H9 (cell line): ENCODE measurements at regions not wholly inside any gene's neighbourhood (a gene's known extent, or its start where the extent isn't known, plus 50 kb on each side); places are given as distances from the start of the nearest gene placed in this dataset.

ENCODE experiments used
- DNase-seq: peaks from one replicate; pipeline ENCODE4 v3.0.0-alpha.2; 2017
- H2AFZ ChIP-seq: one replicate; pipeline ENCODE4 v1.6.1; 2013; ENCODE audit warnings: mild to moderate bottlenecking, low read length, control low read depth, moderate library complexity
- H2AK5ac ChIP-seq: 2 replicates; pipeline ENCODE4 v1.6.1; 2013; ENCODE audit warnings: low read length, control low read depth, mixed read lengths; ENCODE audit not compliant: insufficient read length
- H2BK120ac ChIP-seq: one replicate; pipeline ENCODE4 v1.6.1; 2013; ENCODE audit warnings: low read depth, mild to moderate bottlenecking, low read length, control low read depth, inconsistent platforms; ENCODE audit not compliant: poor library complexity, severe bottlenecking
- H2BK12ac ChIP-seq: 2 replicates; pipeline ENCODE4 v1.6.1; 2013; ENCODE audit warnings: low read length, control low read depth, mixed read lengths, low read depth; ENCODE audit not compliant: insufficient read length
- H2BK15ac ChIP-seq: 2 replicates; pipeline ENCODE4 v1.6.1; 2013; ENCODE audit warnings: low read depth, low read length, control low read depth
- H2BK20ac ChIP-seq: one replicate; pipeline ENCODE4 v1.6.1; 2013; ENCODE audit warnings: low read depth, mild to moderate bottlenecking, low read length, control low read depth, inconsistent platforms; ENCODE audit not compliant: poor library complexity, severe bottlenecking
- H2BK5ac ChIP-seq: 2 replicates; pipeline ENCODE4 v1.6.1; 2013; ENCODE audit warnings: low read length, control low read depth, mixed read lengths; ENCODE audit not compliant: insufficient read length
- H3K14ac ChIP-seq: 2 replicates; pipeline ENCODE4 v1.6.1; 2013; ENCODE audit warnings: low read length, control low read depth; ENCODE audit not compliant: insufficient read depth
- H3K18ac ChIP-seq: 2 replicates; pipeline ENCODE4 v1.6.1; 2013; ENCODE audit warnings: low read depth, mild to moderate bottlenecking, mixed read lengths, low read length, control low read depth; ENCODE audit not compliant: insufficient read length
- H3K23ac ChIP-seq: 2 replicates; pipeline ENCODE4 v1.6.1; 2013; ENCODE audit warnings: low read length, control low read depth, mixed read lengths, low read depth; ENCODE audit not compliant: insufficient read length
- H3K23me2 ChIP-seq: 2 replicates; pipeline ENCODE4 v1.6.1; 2013; ENCODE audit warnings: low read depth, mild to moderate bottlenecking, mixed read lengths, low read length, control low read depth; ENCODE audit not compliant: insufficient read length, poor library complexity, severe bottlenecking
- H3K27ac ChIP-seq: 2 replicates; pipeline ENCODE4 v1.5.1; 2013; ENCODE audit warnings: low read length, control low read depth, mixed read lengths, low read depth; ENCODE audit not compliant: insufficient read length
- H3K27me3 ChIP-seq: 2 replicates; pipeline ENCODE4 v1.6.1; 2013; ENCODE audit warnings: low read length, control low read depth, inconsistent platforms; ENCODE audit not compliant: insufficient read depth
- H3K4ac ChIP-seq: 2 replicates; pipeline ENCODE4 v1.6.1; 2013; ENCODE audit warnings: low read depth, mild to moderate bottlenecking, control low read depth, inconsistent platforms, low read length, moderate library complexity
- H3K4me1 ChIP-seq: 2 replicates; pipeline ENCODE4 v1.6.1; 2013; ENCODE audit warnings: low read length, control low read depth, inconsistent platforms; ENCODE audit not compliant: insufficient read depth
- H3K4me2 ChIP-seq: 2 replicates; pipeline ENCODE4 v1.6.1; 2013; ENCODE audit warnings: low read length, control low read depth, mixed read lengths; ENCODE audit not compliant: insufficient read length, insufficient read depth
- H3K56ac ChIP-seq: 2 replicates; pipeline ENCODE4 v1.6.1; 2013; ENCODE audit warnings: low read depth, mild to moderate bottlenecking, mixed read lengths, low read length, control low read depth; ENCODE audit not compliant: insufficient read length
- H3K79me1 ChIP-seq: 2 replicates; pipeline ENCODE4 v1.6.1; 2013; ENCODE audit warnings: low read depth, mild to moderate bottlenecking, moderate library complexity, low read length, control low read depth, inconsistent platforms; ENCODE audit not compliant: insufficient read depth, poor library complexity, severe bottlenecking
- H3K79me2 ChIP-seq: 2 replicates; pipeline ENCODE4 v1.6.1; 2013; ENCODE audit warnings: low read length, control low read depth, inconsistent platforms; ENCODE audit not compliant: insufficient read depth
- H3K9ac ChIP-seq: 2 replicates; pipeline ENCODE4 v1.6.1; 2013; ENCODE audit warnings: low read length, control low read depth, mixed read lengths; ENCODE audit not compliant: insufficient read length; ENCODE audit errors: extremely low read depth
- H3K9me3 ChIP-seq: one replicate; pipeline ENCODE4 v1.6.1; 2013; ENCODE audit warnings: low read depth, low read length, inconsistent platforms; ENCODE audit not compliant: control insufficient read depth
- H3T11ph ChIP-seq: one replicate; pipeline ENCODE4 v1.6.1; 2013; ENCODE audit warnings: mild to moderate bottlenecking, low read length, control low read depth, inconsistent platforms
- H4K20me1 ChIP-seq: one replicate; pipeline ENCODE4 v1.6.1; 2013; ENCODE audit not compliant: control insufficient read depth, insufficient read length, insufficient read depth
- H4K5ac ChIP-seq: 2 replicates; pipeline ENCODE4 v1.6.1; 2013; ENCODE audit warnings: low read depth, mild to moderate bottlenecking, mixed read lengths, low read length, control low read depth; ENCODE audit not compliant: insufficient read length
- H4K8ac ChIP-seq: replicated peaks from 2 replicates; pipeline ENCODE4 v1.6.1; 2013; ENCODE audit warnings: low read length, control low read depth, mixed read lengths, low read depth; ENCODE audit not compliant: insufficient read length
- H4K91ac ChIP-seq: 2 replicates; pipeline ENCODE4 v1.6.1; 2013; ENCODE audit warnings: low read depth, mild to moderate bottlenecking, moderate library complexity, mixed read lengths, low read length, control low read depth; ENCODE audit not compliant: insufficient read length
- H3K27ac Mint-ChIP-seq, 3 experiments: 2 replicates in 2 of 3; 3 replicates in 1 of 3; pipeline ENCODE4 v1.8.0; 2020 to 2021; ENCODE audit warnings: mixed read lengths in 3 of 3, mild to moderate bottlenecking in 1 of 3, moderate library complexity in 1 of 3
- H3K27me3 Mint-ChIP-seq: 2 replicates; pipeline ENCODE4 v1.8.0; 2021; ENCODE audit warnings: low read depth, mild to moderate bottlenecking, moderate library complexity, mixed read lengths
- H3K36me3 Mint-ChIP-seq, 3 experiments: 2 replicates in 2 of 3; 3 replicates in 1 of 3; pipeline ENCODE4 v1.8.0; 2020 to 2021; ENCODE audit warnings: low read depth in 3 of 3, mixed read lengths in 3 of 3; ENCODE audit not compliant: insufficient read depth in 1 of 3
- H3K4me1 Mint-ChIP-seq, 2 experiments: 2 replicates each; pipeline ENCODE4 v1.8.0; 2020; ENCODE audit warnings: mixed read lengths in 2 of 2
- H3K4me3 Mint-ChIP-seq, 2 experiments: 2 replicates in 1 of 2; 3 replicates in 1 of 2; pipeline ENCODE4 v1.8.0; 2020 to 2021; ENCODE audit warnings: mild to moderate bottlenecking in 2 of 2, mixed read lengths in 2 of 2, moderate library complexity in 1 of 2
- H3K9me3 Mint-ChIP-seq, 2 experiments: 2 replicates in 1 of 2; 3 replicates in 1 of 2; pipeline ENCODE4 v1.8.0; 2020; ENCODE audit warnings: mild to moderate bottlenecking in 2 of 2, mixed read lengths in 2 of 2, moderate library complexity in 1 of 2
- WGBS: extraction: QIAGEN DNeasy Blood & Tissue Kit; methylation state at CpG from one replicate; pipeline ENCODE4 v1.1.7; 2013; ENCODE audit warnings: missing lambda C conversion rate, low lambda C conversion rate, mixed read lengths; ENCODE audit not compliant: insufficient read length; ENCODE audit errors: extremely low coverage; 5-methylcytosine and 5-hydroxymethylcytosine counted together
- TF ChIP-seq, protein P1 (sequence below): fragments of 200-600 bp; sonication (generic); conservative IDR thresholded peaks from 3 replicates; pipeline ENCODE4 v1.8.0; 2021; ENCODE audit warnings: antibody characterized with exemption, mild to moderate bottlenecking

GRCh38 chr16:26330654-26331053 lies 638.9 kb downstream of the HS3ST4 start:
- H4K20me1 ChIP-seq, result no peaks in the 10 kb centered on the region
- H2BK20ac ChIP-seq, result no peak overlapping the region
- H3K9me3 ChIP-seq, result no peaks in the 10 kb centered on the region
- H3K79me2 ChIP-seq, result no peaks in the 10 kb centered on the region
- no peak overlapping the region for H2BK120ac ChIP-seq
- no peak overlapping the region for H3K14ac ChIP-seq
- no peak overlapping the region for H3K18ac ChIP-seq
- H2BK5ac ChIP-seq, result no peak overlapping the region
- no peaks in the 10 kb centered on the region for H3K79me1 ChIP-seq
- H2BK15ac ChIP-seq, result no peak overlapping the region
- no peak overlapping the region for H3K23ac ChIP-seq
- H3K23me2 ChIP-seq, result no peaks in the 10 kb centered on the region
- H2BK12ac ChIP-seq, result no peak overlapping the region
- H3K27me3 Mint-ChIP-seq, result no peaks in the 10 kb centered on the region; the same call in none of the 2 replicates
- H4K5ac ChIP-seq, result no peak overlapping the region
- H3K4me2 ChIP-seq, result no peak overlapping the region
- H3K4me1 ChIP-seq, result no peaks in the 10 kb centered on the region
- no peak overlapping the region for H4K8ac ChIP-seq
- TF ChIP-seq, protein P1, sequence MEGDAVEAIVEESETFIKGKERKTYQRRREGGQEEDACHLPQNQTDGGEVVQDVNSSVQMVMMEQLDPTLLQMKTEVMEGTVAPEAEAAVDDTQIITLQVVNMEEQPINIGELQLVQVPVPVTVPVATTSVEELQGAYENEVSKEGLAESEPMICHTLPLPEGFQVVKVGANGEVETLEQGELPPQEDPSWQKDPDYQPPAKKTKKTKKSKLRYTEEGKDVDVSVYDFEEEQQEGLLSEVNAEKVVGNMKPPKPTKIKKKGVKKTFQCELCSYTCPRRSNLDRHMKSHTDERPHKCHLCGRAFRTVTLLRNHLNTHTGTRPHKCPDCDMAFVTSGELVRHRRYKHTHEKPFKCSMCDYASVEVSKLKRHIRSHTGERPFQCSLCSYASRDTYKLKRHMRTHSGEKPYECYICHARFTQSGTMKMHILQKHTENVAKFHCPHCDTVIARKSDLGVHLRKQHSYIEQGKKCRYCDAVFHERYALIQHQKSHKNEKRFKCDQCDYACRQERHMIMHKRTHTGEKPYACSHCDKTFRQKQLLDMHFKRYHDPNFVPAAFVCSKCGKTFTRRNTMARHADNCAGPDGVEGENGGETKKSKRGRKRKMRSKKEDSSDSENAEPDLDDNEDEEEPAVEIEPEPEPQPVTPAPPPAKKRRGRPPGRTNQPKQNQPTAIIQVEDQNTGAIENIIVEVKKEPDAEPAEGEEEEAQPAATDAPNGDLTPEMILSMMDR, result no peak
- no peak overlapping the region for H3K9ac ChIP-seq
- H3K27ac Mint-ChIP-seq, result no peak overlapping the region
- H3T11ph ChIP-seq, result no peak overlapping the region
- peaks cover 2 to 11% (median 2%) of the 10 kb centered on the region in 3 experiments; a peak in 4 of 7 replicates for H3K36me3 Mint-ChIP-seq
- no CpG with 5 or more reads among the region's 1 CpG for WGBS
- peaks cover 7 to 11% of the 10 kb centered on the region in 2 experiments for H3K9me3 Mint-ChIP-seq
- no peak for DNase-seq
- peaks cover 10 to 14% of the 10 kb centered on the region in 2 experiments; a peak in 3 of 4 replicates for H3K4me1 Mint-ChIP-seq
- H2AFZ ChIP-seq, result no peak overlapping the region
- H3K56ac ChIP-seq, result no peak overlapping the region
- H2AK5ac ChIP-seq, result no peak overlapping the region
- H3K27ac ChIP-seq, result no peak overlapping the region
- no peak overlapping the region for H3K4me3 Mint-ChIP-seq
- no peaks in the 10 kb centered on the region for H3K27me3 ChIP-seq
- H4K91ac ChIP-seq, result no peak overlapping the region
- H3K4ac ChIP-seq, result no peak overlapping the region
